Ishikawa (cell line): ENCODE measurements at regions not wholly inside any gene's neighbourhood (a gene's known extent, or its start where the extent isn't known, plus 50 kb on each side); places are given as distances from the start of the nearest gene placed in this dataset.

Experiments used
- CEBPB ChIP-seq: IDR thresholded peaks from 2 replicates; pipeline ENCODE4 v1.6.1; 2012
- CREB1 ChIP-seq: IDR thresholded peaks from 2 replicates; pipeline ENCODE4 v1.6.1; 2012; ENCODE audit warnings: low read depth
- EGR1 ChIP-seq: IDR thresholded peaks from 2 replicates; pipeline ENCODE4 v1.6.1; 2012
- EP300 ChIP-seq: IDR thresholded peaks from 2 replicates; pipeline ENCODE4 v1.6.1; 2012; ENCODE audit warnings: borderline replicate concordance
- FOXM1 ChIP-seq: IDR thresholded peaks from 2 replicates; pipeline ENCODE4 v1.6.1; 2012; ENCODE audit warnings: low read depth, borderline replicate concordance
- MAX ChIP-seq: IDR thresholded peaks from 2 replicates; pipeline ENCODE4 v1.6.1; 2012
- NFIC ChIP-seq: IDR thresholded peaks from 2 replicates; pipeline ENCODE4 v1.6.1; 2012
- RAD21 ChIP-seq: IDR thresholded peaks from 2 replicates; pipeline ENCODE4 v1.6.1; 2012; ENCODE audit warnings: low read depth
- REST ChIP-seq: IDR thresholded peaks from 2 replicates; pipeline ENCODE4 v1.6.1; 2012; ENCODE audit warnings: low read depth, mild to moderate bottlenecking
- TAF1 ChIP-seq: IDR thresholded peaks from 2 replicates; pipeline ENCODE4 v1.6.1; 2012; ENCODE audit warnings: low read depth, mild to moderate bottlenecking
- TCF12 ChIP-seq: IDR thresholded peaks from 2 replicates; pipeline ENCODE4 v1.6.1; 2012; ENCODE audit warnings: low read depth
- TEAD4 ChIP-seq: IDR thresholded peaks from 2 replicates; pipeline ENCODE4 v1.6.1; 2012
- USF1 ChIP-seq: IDR thresholded peaks from 2 replicates; pipeline ENCODE4 v1.6.1; 2012
- YY1 ChIP-seq: IDR thresholded peaks from 2 replicates; pipeline ENCODE4 v1.6.1; 2012; ENCODE audit warnings: low read depth
- ZBTB7A ChIP-seq: IDR thresholded peaks from 2 replicates; pipeline ENCODE4 v1.6.1; 2012; ENCODE audit warnings: low read depth

- TF ChIP-seq ZBTB7A, result no peak
- TF ChIP-seq MAX, result no peak
- no peak for TF ChIP-seq TCF12
- no peak for TF ChIP-seq CEBPB
- TF ChIP-seq FOXM1, result no peak
These were observed 746.9 kb upstream of the CELF4 start for GRCh38 chr18:38312532-38312931.

- TF ChIP-seq TEAD4, result no peak
- TF ChIP-seq NFIC, result no peak
- TF ChIP-seq CEBPB, result no peak
- TF ChIP-seq RAD21, result no peak
- TF ChIP-seq TCF12, result no peak
- TF ChIP-seq FOXM1, result no peak
- TF ChIP-seq REST, result no peak
- no peak for TF ChIP-seq TAF1
These were observed 745.3 kb upstream of the CELF4 start for GRCh38 chr18:38310936-38311335.

GRCh38 chr18:38307914-38308313, 742.3 kb upstream of the CELF4 start:
- no peak for TF ChIP-seq NFIC
- no peak for TF ChIP-seq TEAD4
- no peak for TF ChIP-seq MAX
- TF ChIP-seq REST, result no peak
- TF ChIP-seq FOXM1, result no peak
- TF ChIP-seq EGR1, result no peak
- no peak for TF ChIP-seq CEBPB
- no peak for TF ChIP-seq ZBTB7A
- TF ChIP-seq EP300, result no peak
- TF ChIP-seq TAF1, result no peak
- TF ChIP-seq TCF12, result no peak
- TF ChIP-seq RAD21, result no peak
- TF ChIP-seq YY1, result no peak
- TF ChIP-seq CREB1, result no peak
- no peak for TF ChIP-seq USF1

- TF ChIP-seq TEAD4, result no peak
- TF ChIP-seq TCF12, result no peak
- TF ChIP-seq EGR1, result no peak
- TF ChIP-seq FOXM1, result no peak
- no peak for TF ChIP-seq CEBPB
- TF ChIP-seq YY1, result no peak
- TF ChIP-seq EP300, result no peak
- TF ChIP-seq REST, result no peak
- no peak for TF ChIP-seq MAX
- TF ChIP-seq CREB1, result no peak
- TF ChIP-seq ZBTB7A, result no peak
- no peak for TF ChIP-seq USF1
- TF ChIP-seq RAD21, result no peak
- no peak for TF ChIP-seq TAF1
- TF ChIP-seq NFIC, result no peak
These were observed 740.4 kb upstream of the CELF4 start for GRCh38 chr18:38305961-38306360.

GRCh38 chr18:38301621-38302020, 736.0 kb upstream of the CELF4 start:
- no peak for TF ChIP-seq EP300
- no peak for TF ChIP-seq EGR1
- no peak for TF ChIP-seq CREB1
